B cell (primary cell): ENCODE measurements at regions not wholly inside any gene's neighbourhood (a gene's known extent, or its start where the extent isn't known, plus 50 kb on each side); places are given as distances from the start of the nearest gene placed in this dataset.

Experiments used
- CTCF ChIP-seq: fragments of 200-600 bp; IDR thresholded peaks from one replicate; pipeline ENCODE4 v1.8.0; 2022; ENCODE audit warnings: antibody characterized with exemption, mild to moderate bottlenecking
- EZH2 ChIP-seq: IDR thresholded peaks from 2 replicates; pipeline ENCODE4 v1.6.1; 2012; ENCODE audit warnings: borderline replicate concordance, low read depth, mild to moderate bottlenecking, moderate library complexity, low read length; ENCODE audit not compliant: insufficient read depth, poor library complexity, severe bottlenecking

- no peak for TF ChIP-seq CTCF
- no peak for TF ChIP-seq EZH2
These were observed 130.2 kb upstream of the HMGA2 start for GRCh38 chr12:65694130-65694529.
